ENCODE measurements at regions not wholly inside any gene's neighbourhood (a gene's known extent, or its start where the extent isn't known, plus 50 kb on each side); places are given as distances from the start of the nearest gene placed in this dataset.

DNA sequence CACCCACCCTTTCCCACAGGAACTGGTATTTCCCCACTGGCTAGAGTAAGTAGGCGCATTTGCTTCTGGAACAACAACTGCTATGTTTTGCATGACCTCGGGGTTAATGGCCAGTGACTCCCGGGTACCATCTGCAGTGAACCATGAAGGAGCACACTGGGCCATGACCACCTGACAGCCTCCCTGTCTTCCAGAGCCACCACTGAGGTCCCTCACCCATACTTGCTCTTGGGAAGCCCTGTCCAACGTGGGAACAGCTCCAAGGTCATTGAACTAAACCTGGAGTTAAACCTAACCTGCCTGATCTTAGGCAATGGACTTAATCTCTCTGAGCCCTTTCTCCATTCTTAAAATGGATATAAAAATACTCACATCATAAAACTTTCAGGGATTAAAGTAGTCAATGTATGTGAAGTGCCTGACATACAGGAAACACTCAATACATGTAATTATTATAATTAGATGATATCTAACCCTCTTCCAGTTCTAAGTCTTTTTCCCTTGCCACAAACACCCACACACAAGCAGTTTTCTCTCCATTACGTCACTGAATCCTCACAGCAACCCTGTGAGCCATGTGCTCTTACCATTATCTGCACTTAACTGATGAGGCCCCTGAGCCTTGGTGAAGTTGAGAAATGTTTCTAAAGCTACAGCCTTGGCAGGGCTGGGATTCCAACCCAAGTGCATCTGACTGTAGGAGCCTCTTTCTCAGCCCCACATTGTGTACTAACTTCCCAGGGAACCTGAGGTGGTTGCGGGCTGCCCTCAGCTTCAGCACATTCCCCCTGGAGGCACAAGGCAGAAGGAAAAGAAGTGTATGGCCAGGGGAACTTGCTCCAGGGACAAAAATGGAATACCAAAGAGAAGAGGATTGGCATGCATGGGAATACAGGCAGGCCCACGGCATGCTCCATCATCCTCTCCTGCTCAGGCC, 74.5 kb upstream of the NCAM1 start:
- no peaks in the 10 kb centered on the region for H3K36me3 ChIP-seq (ENCODE audit: control insufficient read depth, insufficient read depth, low read length)
- WGBS (ENCODE audit: insufficient coverage, low lambda C conversion rate) = 60% methylated on average over 1 of the region's 7 CpGs

DNA sequence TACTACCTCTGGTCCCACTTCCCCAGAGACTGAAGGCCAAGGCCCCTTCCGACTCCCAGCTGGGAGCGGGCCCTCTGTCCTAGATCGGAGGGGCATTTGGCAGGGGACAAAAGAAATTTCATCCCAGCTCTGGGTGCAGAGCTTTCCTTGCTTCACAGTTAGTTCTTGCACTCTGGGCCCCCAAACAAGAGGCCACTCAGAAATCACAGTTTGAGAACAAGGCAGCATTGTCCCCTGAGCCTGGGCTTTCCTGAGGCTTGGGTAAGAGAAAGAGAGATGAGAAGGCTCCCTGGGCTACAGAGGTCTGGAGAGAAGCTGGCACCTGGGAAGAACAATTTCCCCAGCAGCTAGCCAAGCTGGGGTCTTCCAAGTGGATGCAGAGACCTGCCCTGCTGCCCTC, 71.8 kb upstream of the NCAM1 start:
- Histone ChIP-seq H3K4me1 (ENCODE audit: control insufficient read depth, insufficient read depth, low read length) (no peaks in the 10 kb centered on the region), H3K4me3 (ENCODE audit: low read length) (no peak overlapping the region), H3K36me3 (ENCODE audit: control insufficient read depth, insufficient read depth, low read length) (no peaks in the 10 kb centered on the region), H3K27me3 (ENCODE audit: control insufficient read depth, insufficient read depth, low read length) (no peaks in the 10 kb centered on the region), H3K27ac (ENCODE audit: low read length) (no peak overlapping the region), H3K9me3 (ENCODE audit: control insufficient read depth, low read depth, low read length) (no peaks in the 10 kb centered on the region)
- WGBS (ENCODE audit: insufficient coverage, low lambda C conversion rate) = no CpG with 5 or more reads among the region's 3 CpGs
- DNase-seq = no peak

More for the DNA sequence above, 74.5 kb upstream of the NCAM1 start:
- Histone ChIP-seq H3K4me1 (ENCODE audit: control insufficient read depth, insufficient read depth, low read length) (peaks cover 2% of the 10 kb centered on the region), H3K4me3 (ENCODE audit: low read length) (no peak overlapping the region), H3K27ac (ENCODE audit: low read length) (no peak overlapping the region), H3K27me3 (ENCODE audit: control insufficient read depth, insufficient read depth, low read length) (no peaks in the 10 kb centered on the region), H3K9me3 (ENCODE audit: control insufficient read depth, low read depth, low read length) (no peaks in the 10 kb centered on the region)
- DNase-seq = no peak

DNA sequence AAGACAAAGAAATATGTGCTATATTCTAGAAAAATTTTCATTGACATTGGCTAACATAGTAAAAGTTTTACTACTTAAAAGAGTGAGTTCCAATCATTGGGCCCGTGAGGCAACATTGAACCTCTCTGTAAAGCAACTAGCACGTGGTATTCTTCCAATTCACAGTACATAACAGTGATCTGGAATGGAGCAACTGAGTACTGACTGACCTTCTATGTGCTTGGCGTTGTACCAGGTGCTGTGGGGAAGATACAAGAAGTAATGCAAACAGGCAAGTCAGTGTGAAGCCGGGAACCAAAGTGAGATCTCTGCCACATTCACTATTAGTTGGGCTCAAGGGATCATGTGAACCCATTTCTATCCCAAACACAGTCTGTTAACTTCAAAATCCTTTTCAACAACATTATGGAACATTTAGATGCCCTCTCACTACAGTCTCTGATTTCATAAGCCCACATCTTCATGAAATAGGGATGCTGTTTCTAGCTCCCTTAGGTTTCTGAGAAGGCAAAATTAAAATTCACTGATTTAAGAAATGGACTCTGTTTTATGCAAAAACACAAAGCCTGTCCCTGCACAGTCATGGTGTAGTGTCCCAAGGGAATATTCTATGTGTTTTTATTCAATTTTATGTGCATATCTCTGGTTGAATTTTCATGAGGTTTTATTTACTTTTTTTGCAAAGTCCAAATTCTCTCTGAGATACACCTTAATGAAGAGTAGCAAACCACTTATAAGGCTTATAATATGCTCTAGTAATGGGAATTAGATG, 61.8 kb upstream of the NCAM1 start:
- Histone ChIP-seq H3K27me3 (ENCODE audit: control insufficient read depth, insufficient read depth, low read length) (no peaks in the 10 kb centered on the region), H3K4me1 (ENCODE audit: control insufficient read depth, insufficient read depth, low read length) (no peaks in the 10 kb centered on the region), H3K4me3 (ENCODE audit: low read length) (no peak overlapping the region), H3K27ac (ENCODE audit: low read length) (no peak overlapping the region), H3K36me3 (ENCODE audit: control insufficient read depth, insufficient read depth, low read length) (no peaks in the 10 kb centered on the region), H3K9me3 (ENCODE audit: control insufficient read depth, low read depth, low read length) (no peaks in the 10 kb centered on the region)
- DNase-seq = no peak
- no CpG with 5 or more reads among the region's 4 CpGs for whole genome bisulfite sequencing (ENCODE audit: insufficient coverage, low lambda C conversion rate)

DNA sequence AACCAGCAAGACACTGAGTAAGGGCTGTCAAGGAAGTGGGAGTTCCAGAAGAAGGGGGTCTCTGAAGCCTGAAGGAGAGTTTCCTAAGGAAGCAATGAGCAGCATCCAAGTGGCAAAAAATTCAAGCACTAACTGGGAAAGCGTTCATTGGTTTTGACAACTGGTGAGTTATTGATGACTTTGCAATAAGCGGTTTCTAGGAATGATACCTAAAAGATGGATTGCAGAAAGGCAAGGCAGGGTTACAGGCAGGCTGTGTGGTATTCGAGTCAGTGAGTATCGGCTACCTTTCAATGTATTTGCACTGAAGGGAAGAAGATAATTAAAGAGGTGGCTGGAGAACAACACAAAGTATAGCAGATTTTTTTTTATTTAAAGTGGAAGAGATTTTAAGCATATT, 59.3 kb upstream of the NCAM1 start:
- Histone ChIP-seq H3K36me3 (ENCODE audit: control insufficient read depth, insufficient read depth, low read length) (no peaks in the 10 kb centered on the region), H3K4me3 (ENCODE audit: low read length) (no peak overlapping the region), H3K9me3 (ENCODE audit: control insufficient read depth, low read depth, low read length) (no peaks in the 10 kb centered on the region), H3K27me3 (ENCODE audit: control insufficient read depth, insufficient read depth, low read length) (no peaks in the 10 kb centered on the region), H3K27ac (ENCODE audit: low read length) (no peak overlapping the region), H3K4me1 (ENCODE audit: control insufficient read depth, insufficient read depth, low read length) (no peaks in the 10 kb centered on the region)
- DNase-seq = no peak
- WGBS (ENCODE audit: insufficient coverage, low lambda C conversion rate) = 90% methylated on average over 2 of the region's 4 CpGs

DNA sequence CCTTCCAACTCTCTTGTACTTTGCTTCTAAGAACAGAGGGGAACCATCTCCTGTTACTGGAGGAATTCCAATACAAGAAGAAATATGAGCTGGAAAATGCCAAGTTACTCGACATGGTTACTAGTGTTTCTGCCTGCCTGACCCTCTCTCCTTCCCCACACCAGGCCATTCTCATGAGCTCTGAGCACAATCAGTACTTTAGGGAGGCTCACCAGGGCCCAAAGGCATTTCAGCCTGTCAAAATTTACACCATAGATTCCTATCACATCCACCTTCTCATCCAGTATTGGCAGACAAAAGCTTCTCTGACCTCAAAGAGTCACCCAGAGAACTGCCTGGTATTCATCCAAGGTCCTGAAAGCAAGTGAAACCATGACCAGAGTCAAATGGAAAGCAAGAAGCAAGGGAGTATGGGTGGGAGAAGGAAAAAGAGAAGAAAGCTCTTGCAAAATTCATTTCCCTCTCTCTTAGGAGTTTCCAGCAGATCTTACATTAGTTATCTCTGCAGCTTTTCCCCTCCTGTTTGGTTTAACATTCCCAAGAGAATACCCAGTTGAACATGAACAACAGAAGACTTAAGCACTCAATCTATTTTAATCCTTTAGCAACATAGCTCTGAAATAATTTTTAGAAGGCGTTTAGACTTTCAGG, 58.7 kb upstream of the NCAM1 start:
- DNase-seq = peak in 1 of 2 donors; percentile 5
- Histone ChIP-seq H3K9me3 (ENCODE audit: control insufficient read depth, low read depth, low read length) (no peaks in the 10 kb centered on the region), H3K36me3 (ENCODE audit: control insufficient read depth, insufficient read depth, low read length) (no peaks in the 10 kb centered on the region), H3K4me3 (ENCODE audit: low read length) (no peak overlapping the region), H3K27ac (ENCODE audit: low read length) (no peak overlapping the region), H3K27me3 (ENCODE audit: control insufficient read depth, insufficient read depth, low read length) (no peaks in the 10 kb centered on the region), H3K4me1 (ENCODE audit: control insufficient read depth, insufficient read depth, low read length) (no peaks in the 10 kb centered on the region)
- WGBS (ENCODE audit: insufficient coverage, low lambda C conversion rate) = no CpG with 5 or more reads among the region's 2 CpGs

DNA sequence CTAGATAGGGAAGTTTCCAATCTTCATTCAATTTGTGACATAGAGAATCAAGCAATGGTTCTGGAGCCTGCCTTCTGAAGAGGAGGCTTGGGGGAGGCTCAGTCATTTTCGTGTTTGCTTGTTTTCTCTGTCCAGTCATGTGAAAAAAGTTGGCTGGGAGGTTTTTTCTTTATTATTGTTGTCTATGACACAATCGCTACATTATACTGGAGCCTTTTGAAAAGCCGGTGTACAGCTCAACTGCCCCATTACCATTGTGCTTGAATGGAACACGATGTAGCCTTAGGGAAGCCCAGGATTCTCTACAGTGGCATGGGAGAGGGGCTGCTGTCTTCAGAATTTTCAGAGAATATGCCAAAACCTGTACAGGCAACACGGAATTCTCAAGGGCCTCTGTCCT, 57.9 kb upstream of the NCAM1 start:
- no peak for DNase-seq
- no CpG with 5 or more reads among the region's 5 CpGs for WGBS (ENCODE audit: insufficient coverage, low lambda C conversion rate)

DNA sequence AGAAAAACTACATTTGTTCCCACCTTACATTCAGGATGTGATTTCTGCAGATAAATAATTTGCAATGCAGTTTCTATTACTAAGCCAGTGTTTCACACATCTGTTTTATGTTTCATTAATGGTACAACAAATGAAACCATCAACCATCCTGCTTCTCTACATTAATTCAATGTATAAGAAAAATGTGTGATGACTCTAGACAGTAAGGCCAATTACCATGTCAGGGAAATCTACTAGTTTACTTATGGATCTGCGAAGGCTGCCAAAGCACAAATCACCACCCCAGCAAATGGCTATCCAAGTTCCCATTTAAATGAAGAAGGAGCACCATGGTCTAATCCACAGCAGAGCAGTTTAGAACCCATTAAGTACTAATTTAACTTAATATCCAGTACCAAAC, 50.1 kb upstream of the NCAM1 start:
- no CpG with 5 or more reads among the region's 1 CpG for WGBS (ENCODE audit: insufficient coverage, low lambda C conversion rate)
- H3K9me3 ChIP-seq (ENCODE audit: control insufficient read depth, low read depth, low read length) = no peaks in the 10 kb centered on the region
- DNase-seq = no peak
- H3K27ac ChIP-seq (ENCODE audit: low read length) = no peak overlapping the region
- no peaks in the 10 kb centered on the region for H3K36me3 ChIP-seq (ENCODE audit: control insufficient read depth, insufficient read depth, low read length)
- H3K4me1 ChIP-seq (ENCODE audit: control insufficient read depth, insufficient read depth, low read length) = no peaks in the 10 kb centered on the region
- H3K4me3 ChIP-seq (ENCODE audit: low read length) = no peak overlapping the region
- H3K27me3 ChIP-seq (ENCODE audit: control insufficient read depth, insufficient read depth, low read length) = no peaks in the 10 kb centered on the region

More for the DNA sequence above, 57.9 kb upstream of the NCAM1 start:
- no peaks in the 10 kb centered on the region for H3K27me3 ChIP-seq (ENCODE audit: control insufficient read depth, insufficient read depth, low read length)
- H3K27ac ChIP-seq (ENCODE audit: low read length) = no peak overlapping the region
- no peaks in the 10 kb centered on the region for H3K4me1 ChIP-seq (ENCODE audit: control insufficient read depth, insufficient read depth, low read length)
- H3K36me3 ChIP-seq (ENCODE audit: control insufficient read depth, insufficient read depth, low read length) = no peaks in the 10 kb centered on the region
- H3K9me3 ChIP-seq (ENCODE audit: control insufficient read depth, low read depth, low read length) = no peaks in the 10 kb centered on the region
- H3K4me3 ChIP-seq (ENCODE audit: low read length) = no peak overlapping the region

Measured in large intestine (tissue), 3 donors.